HCT116 (cell line): ENCODE measurements at regions not wholly inside any gene's neighbourhood (a gene's known extent, or its start where the extent isn't known, plus 50 kb on each side); places are given as distances from the start of the nearest gene placed in this dataset.
"Not testable (repeated sequence)": the region's sequence is repeated elsewhere in the genome, so short reads cannot be mapped to it uniquely, and the experiment has no call there.

Experiments used
- EZH2 ChIP-seq: fragments of 200-600 bp; sonication (generic); IDR thresholded peaks from 2 replicates; pipeline ENCODE4 v1.6.1; 2017; ENCODE audit warnings: antibody characterized with exemption, mixed run types
- JUND ChIP-seq: IDR thresholded peaks from 2 replicates; pipeline ENCODE4 v1.6.1; 2012
- POLR2A ChIP-seq: IDR thresholded peaks from 2 replicates; pipeline ENCODE4 v1.7.0; 2011; ENCODE audit warnings: borderline replicate concordance; ENCODE audit not compliant: insufficient read depth, insufficient read length; ENCODE audit errors: extremely low read depth
- POLR2AphosphoS5 ChIP-seq: IDR thresholded peaks from 2 replicates; pipeline ENCODE4 v1.6.1; 2011; ENCODE audit warnings: mild to moderate bottlenecking, low read depth, low read length, moderate library complexity
- RAD21 ChIP-seq: IDR thresholded peaks from 2 replicates; pipeline ENCODE4 v1.6.1; 2012; ENCODE audit warnings: low read depth, mild to moderate bottlenecking
- SIN3A ChIP-seq: IDR thresholded peaks from 2 replicates; pipeline ENCODE4 v1.6.1; 2012; ENCODE audit warnings: low read depth
- YY1 ChIP-seq: IDR thresholded peaks from 2 replicates; pipeline ENCODE4 v1.6.1; 2011; ENCODE audit warnings: low read length, low read depth, moderate library complexity, mild to moderate bottlenecking; ENCODE audit not compliant: insufficient replicate concordance; ENCODE audit errors: extremely low read depth
- TF ChIP-seq, protein P1 (sequence below): IDR thresholded peaks from 2 replicates; pipeline ENCODE4 v1.6.1; 2012; ENCODE audit warnings: low read depth
- TF ChIP-seq, protein P2 (sequence below), 3 experiments: fragments of 200-600 bp in 1 of 3; sonication (generic) in 1 of 3; IDR thresholded peaks in 2 of 3; conservative IDR thresholded peaks in 1 of 3; 2 replicates each; pipeline ENCODE4 v1.5.1; 2012 to 2017; ENCODE audit warnings: low read depth in 2 of 3, low read length in 2 of 3, antibody characterized with exemption in 1 of 3, borderline replicate concordance in 1 of 3, control low read depth in 1 of 3, mild to moderate bottlenecking in 1 of 3, mixed read lengths in 1 of 3, mixed run types in 1 of 3, moderate library complexity in 1 of 3; ENCODE audit not compliant: insufficient read depth in 1 of 3

DNA sequence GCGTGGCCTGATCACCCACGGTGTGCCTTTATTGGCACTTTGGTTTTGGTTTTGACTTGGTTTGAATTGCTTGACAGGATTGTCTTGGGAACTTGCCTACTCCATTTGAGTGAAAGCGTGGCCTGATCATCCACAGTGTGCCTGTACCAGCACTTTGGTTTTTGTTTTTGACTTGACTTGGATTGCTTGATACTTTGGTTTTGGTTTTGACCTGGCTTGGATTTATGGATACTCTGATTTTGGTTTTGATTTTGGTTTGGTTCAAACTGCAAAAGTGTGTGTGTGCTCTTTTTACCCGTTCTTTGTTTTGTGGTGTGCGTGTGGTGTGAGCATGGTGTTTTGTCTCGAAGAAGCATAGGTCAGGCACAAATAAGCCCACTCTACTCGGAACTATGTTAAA lies 58.8 kb upstream of the SPIN4 start:
- TF ChIP-seq POLR2A, JUND, POLR2AphosphoS5, SIN3A, RAD21, YY1, EZH2: not testable (repeated sequence)
- TF ChIP-seq, protein P1, sequence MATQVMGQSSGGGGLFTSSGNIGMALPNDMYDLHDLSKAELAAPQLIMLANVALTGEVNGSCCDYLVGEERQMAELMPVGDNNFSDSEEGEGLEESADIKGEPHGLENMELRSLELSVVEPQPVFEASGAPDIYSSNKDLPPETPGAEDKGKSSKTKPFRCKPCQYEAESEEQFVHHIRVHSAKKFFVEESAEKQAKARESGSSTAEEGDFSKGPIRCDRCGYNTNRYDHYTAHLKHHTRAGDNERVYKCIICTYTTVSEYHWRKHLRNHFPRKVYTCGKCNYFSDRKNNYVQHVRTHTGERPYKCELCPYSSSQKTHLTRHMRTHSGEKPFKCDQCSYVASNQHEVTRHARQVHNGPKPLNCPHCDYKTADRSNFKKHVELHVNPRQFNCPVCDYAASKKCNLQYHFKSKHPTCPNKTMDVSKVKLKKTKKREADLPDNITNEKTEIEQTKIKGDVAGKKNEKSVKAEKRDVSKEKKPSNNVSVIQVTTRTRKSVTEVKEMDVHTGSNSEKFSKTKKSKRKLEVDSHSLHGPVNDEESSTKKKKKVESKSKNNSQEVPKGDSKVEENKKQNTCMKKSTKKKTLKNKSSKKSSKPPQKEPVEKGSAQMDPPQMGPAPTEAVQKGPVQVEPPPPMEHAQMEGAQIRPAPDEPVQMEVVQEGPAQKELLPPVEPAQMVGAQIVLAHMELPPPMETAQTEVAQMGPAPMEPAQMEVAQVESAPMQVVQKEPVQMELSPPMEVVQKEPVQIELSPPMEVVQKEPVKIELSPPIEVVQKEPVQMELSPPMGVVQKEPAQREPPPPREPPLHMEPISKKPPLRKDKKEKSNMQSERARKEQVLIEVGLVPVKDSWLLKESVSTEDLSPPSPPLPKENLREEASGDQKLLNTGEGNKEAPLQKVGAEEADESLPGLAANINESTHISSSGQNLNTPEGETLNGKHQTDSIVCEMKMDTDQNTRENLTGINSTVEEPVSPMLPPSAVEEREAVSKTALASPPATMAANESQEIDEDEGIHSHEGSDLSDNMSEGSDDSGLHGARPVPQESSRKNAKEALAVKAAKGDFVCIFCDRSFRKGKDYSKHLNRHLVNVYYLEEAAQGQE = not testable (repeated sequence)
- TF ChIP-seq, protein P2, sequence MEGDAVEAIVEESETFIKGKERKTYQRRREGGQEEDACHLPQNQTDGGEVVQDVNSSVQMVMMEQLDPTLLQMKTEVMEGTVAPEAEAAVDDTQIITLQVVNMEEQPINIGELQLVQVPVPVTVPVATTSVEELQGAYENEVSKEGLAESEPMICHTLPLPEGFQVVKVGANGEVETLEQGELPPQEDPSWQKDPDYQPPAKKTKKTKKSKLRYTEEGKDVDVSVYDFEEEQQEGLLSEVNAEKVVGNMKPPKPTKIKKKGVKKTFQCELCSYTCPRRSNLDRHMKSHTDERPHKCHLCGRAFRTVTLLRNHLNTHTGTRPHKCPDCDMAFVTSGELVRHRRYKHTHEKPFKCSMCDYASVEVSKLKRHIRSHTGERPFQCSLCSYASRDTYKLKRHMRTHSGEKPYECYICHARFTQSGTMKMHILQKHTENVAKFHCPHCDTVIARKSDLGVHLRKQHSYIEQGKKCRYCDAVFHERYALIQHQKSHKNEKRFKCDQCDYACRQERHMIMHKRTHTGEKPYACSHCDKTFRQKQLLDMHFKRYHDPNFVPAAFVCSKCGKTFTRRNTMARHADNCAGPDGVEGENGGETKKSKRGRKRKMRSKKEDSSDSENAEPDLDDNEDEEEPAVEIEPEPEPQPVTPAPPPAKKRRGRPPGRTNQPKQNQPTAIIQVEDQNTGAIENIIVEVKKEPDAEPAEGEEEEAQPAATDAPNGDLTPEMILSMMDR (IDR thresholded peaks at IDR 0.05 in 2 of 3, conservative IDR thresholded peaks at IDR 0.05 in 1 of 3; ENCODE audit: borderline replicate concordance in 1 of 3, insufficient read depth in 1 of 3, low read depth in 2 of 3, low read length in 2 of 3) = not testable (repeated sequence)
